Hepatocyte (in vitro differentiated cells): ENCODE measurements at regions not wholly inside any gene's neighbourhood (a gene's known extent, or its start where the extent isn't known, plus 50 kb on each side); places are given as distances from the start of the nearest gene placed in this dataset.

ENCODE experiments used
- DNase-seq: peaks from one replicate; pipeline ENCODE4 v3.0.0-alpha.2; 2016; ENCODE audit warnings: low spot score
- H2AFZ ChIP-seq: fragments of 200-600 bp; sonication (generic); 2 replicates; pipeline ENCODE4 v1.6.0; 2016; ENCODE audit warnings: antibody characterized with exemption, mild to moderate bottlenecking
- H3K27ac ChIP-seq: fragments of 200-600 bp; sonication (generic); 2 replicates; pipeline ENCODE4 v1.5.1; 2016; ENCODE audit warnings: mild to moderate bottlenecking
- H3K27me3 ChIP-seq: fragments of 200-600 bp; sonication (generic); 2 replicates; pipeline ENCODE4 v1.6.1; 2016
- H3K36me3 ChIP-seq: fragments of 200-600 bp; sonication (generic); replicated peaks from 2 replicates; pipeline ENCODE4 v1.5.1; 2016; ENCODE audit warnings: low read depth; ENCODE audit not compliant: insufficient read depth
- H3K4me1 ChIP-seq: fragments of 200-600 bp; sonication (generic); 2 replicates; pipeline ENCODE4 v1.5.1; 2016; ENCODE audit warnings: mild to moderate bottlenecking, moderate library complexity; ENCODE audit not compliant: insufficient read depth
- H3K4me2 ChIP-seq: fragments of 200-600 bp; sonication (generic); 2 replicates; pipeline ENCODE4 v1.6.0; 2016
- H3K4me3 ChIP-seq: fragments of 200-600 bp; sonication (generic); 2 replicates; pipeline ENCODE4 v1.5.1; 2016; ENCODE audit warnings: mild to moderate bottlenecking
- H3K79me2 ChIP-seq: fragments of 200-600 bp; sonication (generic); 2 replicates; pipeline ENCODE4 v1.6.0; 2017; ENCODE audit warnings: mild to moderate bottlenecking
- H3K9me2 ChIP-seq: fragments of 200-600 bp; sonication (generic); replicated peaks from 2 replicates; pipeline ENCODE4 v1.6.0; 2017; ENCODE audit warnings: mild to moderate bottlenecking; ENCODE audit not compliant: insufficient read depth
- H3K9me3 ChIP-seq: fragments of 200-600 bp; sonication (generic); 2 replicates; pipeline ENCODE4 v1.5.1; 2016; ENCODE audit warnings: low read depth, mild to moderate bottlenecking
- H4K20me1 ChIP-seq: fragments of 200-600 bp; sonication (generic); 2 replicates; pipeline ENCODE4 v1.6.0; 2016; ENCODE audit warnings: mild to moderate bottlenecking; ENCODE audit not compliant: insufficient read depth, poor library complexity, severe bottlenecking
- EZH2 ChIP-seq: fragments of 200-600 bp; sonication (generic); IDR thresholded peaks from 2 replicates; pipeline ENCODE4 v1.6.1; 2016; ENCODE audit warnings: antibody characterized with exemption, mild to moderate bottlenecking, borderline replicate concordance
- EZH2phosphoT487 ChIP-seq: fragments of 200-600 bp; sonication (generic); IDR thresholded peaks from one replicate; pipeline ENCODE4 v1.6.1; 2018; ENCODE audit warnings: antibody characterized with exemption, mild to moderate bottlenecking, low read depth, moderate library complexity; ENCODE audit not compliant: unreplicated experiment, severe bottlenecking
- WGBS: methylation state at CpG from one replicate; pipeline ENCODE4 v1.1.6; 2016; ENCODE audit warnings: low lambda C conversion rate; ENCODE audit errors: missing lambda C conversion rate; 5-methylcytosine and 5-hydroxymethylcytosine counted together
- TF ChIP-seq, protein P1 (sequence below): fragments of 200-600 bp; sonication (generic); IDR thresholded peaks from 2 replicates; pipeline ENCODE4 v1.5.1; 2016; ENCODE audit warnings: antibody characterized with exemption, mild to moderate bottlenecking; ENCODE audit not compliant: poor library complexity

DNA sequence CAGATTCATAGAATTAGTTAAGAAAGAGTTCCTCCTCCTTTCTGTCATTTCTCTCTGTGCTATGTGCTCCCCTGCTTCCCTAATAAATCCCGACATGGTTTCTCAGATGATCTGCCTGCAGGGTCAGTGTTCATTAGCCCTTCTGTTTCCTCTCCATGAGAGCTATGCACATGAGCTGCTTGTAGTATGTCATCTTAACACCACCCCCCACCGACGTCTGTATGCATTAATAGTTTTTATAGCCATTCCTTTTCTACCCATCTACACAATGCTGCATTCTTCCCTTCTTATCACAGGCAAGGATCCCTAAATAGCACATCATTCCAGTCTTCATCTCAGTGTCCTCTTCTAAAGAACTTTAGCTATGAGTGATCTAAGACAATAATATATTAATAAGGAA, 809.1 kb downstream of the ANKRD7 start:
- no peak for DNase-seq
- H3K79me2 ChIP-seq: no peaks in the 10 kb centered on the region
- H3K27me3 ChIP-seq: no peaks in the 10 kb centered on the region
- no peak overlapping the region for H3K27ac ChIP-seq
- H3K4me3 ChIP-seq: no peak overlapping the region
- TF ChIP-seq, protein P1, sequence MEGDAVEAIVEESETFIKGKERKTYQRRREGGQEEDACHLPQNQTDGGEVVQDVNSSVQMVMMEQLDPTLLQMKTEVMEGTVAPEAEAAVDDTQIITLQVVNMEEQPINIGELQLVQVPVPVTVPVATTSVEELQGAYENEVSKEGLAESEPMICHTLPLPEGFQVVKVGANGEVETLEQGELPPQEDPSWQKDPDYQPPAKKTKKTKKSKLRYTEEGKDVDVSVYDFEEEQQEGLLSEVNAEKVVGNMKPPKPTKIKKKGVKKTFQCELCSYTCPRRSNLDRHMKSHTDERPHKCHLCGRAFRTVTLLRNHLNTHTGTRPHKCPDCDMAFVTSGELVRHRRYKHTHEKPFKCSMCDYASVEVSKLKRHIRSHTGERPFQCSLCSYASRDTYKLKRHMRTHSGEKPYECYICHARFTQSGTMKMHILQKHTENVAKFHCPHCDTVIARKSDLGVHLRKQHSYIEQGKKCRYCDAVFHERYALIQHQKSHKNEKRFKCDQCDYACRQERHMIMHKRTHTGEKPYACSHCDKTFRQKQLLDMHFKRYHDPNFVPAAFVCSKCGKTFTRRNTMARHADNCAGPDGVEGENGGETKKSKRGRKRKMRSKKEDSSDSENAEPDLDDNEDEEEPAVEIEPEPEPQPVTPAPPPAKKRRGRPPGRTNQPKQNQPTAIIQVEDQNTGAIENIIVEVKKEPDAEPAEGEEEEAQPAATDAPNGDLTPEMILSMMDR: no peak
- no peaks in the 10 kb centered on the region for H3K9me2 ChIP-seq
- no peak overlapping the region for H3K4me2 ChIP-seq
- no peaks in the 10 kb centered on the region for H4K20me1 ChIP-seq
- WGBS: 69% methylated on average over 3 of the region's 3 CpGs
- no peaks in the 10 kb centered on the region for H3K4me1 ChIP-seq
- no peak overlapping the region for H2AFZ ChIP-seq
- no peaks in the 10 kb centered on the region for H3K36me3 ChIP-seq
- no peaks in the 10 kb centered on the region for H3K9me3 ChIP-seq

DNA sequence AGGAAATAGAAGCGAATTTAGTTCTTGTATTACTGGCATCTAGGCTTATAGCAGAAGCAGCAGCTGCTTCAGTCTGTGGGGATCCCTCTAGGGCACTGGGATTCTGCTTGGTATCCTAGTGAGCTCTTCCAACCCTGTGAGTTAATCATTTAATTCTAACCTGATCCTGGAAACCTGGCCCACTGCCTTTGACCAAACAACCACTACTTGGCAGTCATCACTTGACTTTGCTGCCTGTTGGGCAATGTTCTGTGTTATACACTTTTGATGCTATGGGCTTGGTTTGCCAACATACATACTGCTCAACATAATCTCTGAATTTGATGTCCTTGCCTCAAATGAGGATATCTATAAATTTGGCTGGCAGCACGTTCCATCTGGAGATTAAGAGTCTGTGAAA, 813.4 kb downstream of the ANKRD7 start:
- TF ChIP-seq EZH2 (no peak), EZH2phosphoT487 (no peak)
- no peaks in the 10 kb centered on the region for H3K9me3 ChIP-seq
- no peak overlapping the region for H3K4me2 ChIP-seq
- no peaks in the 10 kb centered on the region for H3K79me2 ChIP-seq
- H3K27me3 ChIP-seq: no peaks in the 10 kb centered on the region
- H3K4me1 ChIP-seq: no peaks in the 10 kb centered on the region
- DNase-seq: no peak
- no peak overlapping the region for H3K4me3 ChIP-seq
- 84% methylated on average over 2 of the region's 2 CpGs for WGBS
- H3K36me3 ChIP-seq: no peaks in the 10 kb centered on the region
- H2AFZ ChIP-seq: no peak overlapping the region
- H3K9me2 ChIP-seq: no peaks in the 10 kb centered on the region
- no peaks in the 10 kb centered on the region for H4K20me1 ChIP-seq
- H3K27ac ChIP-seq: no peak overlapping the region

DNA sequence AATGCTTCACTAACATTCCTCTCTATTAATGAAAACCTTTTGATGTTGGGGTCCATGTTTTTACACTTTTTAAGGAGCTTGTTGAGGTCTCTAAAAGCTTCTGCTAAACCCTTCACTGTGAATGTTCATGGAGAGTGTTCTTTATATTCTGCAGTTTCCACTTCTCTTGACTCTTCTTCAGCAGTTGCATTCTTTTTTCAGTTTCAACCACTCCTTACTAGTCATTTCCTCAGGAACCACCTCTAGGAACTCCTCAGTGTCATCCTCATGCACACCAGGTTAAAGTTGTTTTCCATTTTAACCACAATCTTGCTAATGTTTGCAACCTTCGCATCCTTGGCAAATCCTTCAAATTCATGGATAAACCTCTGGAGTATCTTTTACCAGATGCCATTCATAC, 821.6 kb downstream of the ANKRD7 start:
- no peaks in the 10 kb centered on the region for H3K9me3 ChIP-seq
- WGBS: 88% methylated on average over 1 of the region's 1 CpG

DNA sequence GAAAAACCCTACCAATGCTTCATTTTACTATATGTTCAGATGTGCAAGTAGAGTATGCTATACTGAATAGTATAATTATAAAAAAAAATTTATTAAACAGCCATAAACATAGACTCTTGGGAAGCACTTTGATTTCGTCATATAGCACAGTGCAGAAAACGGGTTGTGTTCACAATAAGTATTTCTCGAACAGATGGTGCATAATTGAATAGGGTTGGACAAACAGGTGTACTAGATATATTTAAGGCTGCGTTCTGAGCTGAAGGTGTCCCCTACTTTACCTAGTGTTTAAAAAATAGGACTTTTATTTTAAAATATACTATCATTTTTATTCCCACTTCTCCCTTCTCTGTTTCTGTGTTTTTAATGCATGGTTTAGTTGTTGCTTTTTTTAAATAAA, 841.5 kb downstream of the ANKRD7 start:
- no peaks in the 10 kb centered on the region for H3K9me3 ChIP-seq
- no peak overlapping the region for H3K4me3 ChIP-seq
- no peaks in the 10 kb centered on the region for H4K20me1 ChIP-seq
- no peak for DNase-seq
- no peaks in the 10 kb centered on the region for H3K79me2 ChIP-seq
- no peaks in the 10 kb centered on the region for H3K27me3 ChIP-seq
- no peak overlapping the region for H2AFZ ChIP-seq
- H3K4me2 ChIP-seq: no peak overlapping the region
- no peak overlapping the region for H3K27ac ChIP-seq
- H3K36me3 ChIP-seq: no peaks in the 10 kb centered on the region
- no peak for TF ChIP-seq EZH2
- TF ChIP-seq, protein P1: no peak
- TF ChIP-seq EZH2phosphoT487: no peak
- 96% methylated on average over 4 of the region's 4 CpGs for WGBS
- no peaks in the 10 kb centered on the region for H3K4me1 ChIP-seq
- no peaks in the 10 kb centered on the region for H3K9me2 ChIP-seq

More for the DNA sequence above, 821.6 kb downstream of the ANKRD7 start:
- Histone ChIP-seq H3K4me2 (no peak overlapping the region), H3K36me3 (no peaks in the 10 kb centered on the region), H3K27ac (no peak overlapping the region), H4K20me1 (no peaks in the 10 kb centered on the region), H3K9me2 (no peaks in the 10 kb centered on the region), H3K79me2 (no peaks in the 10 kb centered on the region), H3K4me3 (no peak overlapping the region), H3K4me1 (no peaks in the 10 kb centered on the region), H3K27me3 (no peaks in the 10 kb centered on the region), H2AFZ (no peak overlapping the region)
- no peak for DNase-seq
- no peak for TF ChIP-seq EZH2
- TF ChIP-seq EZH2phosphoT487: no peak
- TF ChIP-seq, protein P1: no peak
